Upper lobe of left lung (tissue), 4 donors: ENCODE measurements at regions not wholly inside any gene's neighbourhood (a gene's known extent, or its start where the extent isn't known, plus 50 kb on each side); places are given as distances from the start of the nearest gene placed in this dataset.

Source experiments
- CTCF ChIP-seq, 6 experiments: fragments of 450-650 bp in 4 of 6; fragments of 200-600 bp in 2 of 6; sonication (generic) in 2 of 6; IDR thresholded peaks; one replicate each; pipeline ENCODE4 v1.5.1; 2016 to 2019; ENCODE audit warnings: antibody characterized with exemption in 6 of 6
- EP300 ChIP-seq, 4 donors: sonication (generic); formaldehyde crosslinking; IDR thresholded peaks; one replicate each; pipeline ENCODE4 v1.5.1; 2017; ENCODE audit warnings: antibody characterized with exemption in 4 of 4, control low read depth in 2 of 4
- POLR2A ChIP-seq, 4 donors: fragments of 450-650 bp; IDR thresholded peaks; one replicate each; pipeline ENCODE4 v1.5.1; 2016 to 2017; ENCODE audit warnings: antibody characterized with exemption in 4 of 4, mild to moderate bottlenecking in 2 of 4
- POLR2AphosphoS5 ChIP-seq, 2 donors: sonication (generic); formaldehyde crosslinking; IDR thresholded peaks; one replicate each; pipeline ENCODE4 v1.5.1; 2017; ENCODE audit warnings: antibody characterized with exemption in 2 of 2

- TF ChIP-seq CTCF (IDR thresholded peaks at IDR 0.05) (no peak), POLR2A (IDR thresholded peaks at IDR 0.05) (no peak), EP300 (IDR thresholded peaks at IDR 0.05) (no peak), POLR2AphosphoS5 (IDR thresholded peaks at IDR 0.05) (no peak)
These were observed 121.9 kb downstream of the EMP1 start for GRCh38 chr12:13318231-13319015.
